Kidney (tissue), 13 donors: ENCODE measurements at regions not wholly inside any gene's neighbourhood (a gene's known extent, or its start where the extent isn't known, plus 50 kb on each side); places are given as distances from the start of the nearest gene placed in this dataset.
A peak's percentile ranks its signal among the peaks of the same experiment; 100 is the strongest.

Experiments
- DNase-seq, 5 donors: peaks; one replicate each; pipeline ENCODE4 v3.0.0-alpha.2; 2013 to 2020
- FAIRE-seq: peaks from 2 replicates; lab custom pipeline; 2012; peaks lifted over from hg19 to GRCh38; lab: Jason Lieb, UNC
- H3K27ac ChIP-seq, 2 donors: one replicate each; pipeline ENCODE4 v1.7.0; 2013; ENCODE audit warnings: low read depth in 2 of 2, low read length in 2 of 2, inconsistent platforms in 1 of 2
- H3K27me3 ChIP-seq: one replicate; pipeline ENCODE4 v1.7.1; 2013; ENCODE audit warnings: low read length, inconsistent platforms; ENCODE audit not compliant: control insufficient read depth, insufficient read depth
- H3K36me3 ChIP-seq, 3 donors: one replicate each; pipeline versions ENCODE4 v1.7.0 to v1.7.1; 2013; ENCODE audit warnings: low read length in 3 of 3, control low read depth in 1 of 3, inconsistent platforms in 1 of 3; ENCODE audit not compliant: insufficient read depth in 3 of 3, control insufficient read depth in 2 of 3
- H3K4me1 ChIP-seq, 3 donors: one replicate each; pipeline versions ENCODE4 v1.7.0 to v1.7.1; 2013; ENCODE audit warnings: low read length in 3 of 3, inconsistent platforms in 1 of 3, low read depth in 1 of 3; ENCODE audit not compliant: control insufficient read depth in 2 of 3, insufficient read depth in 2 of 3
- H3K4me3 ChIP-seq, 3 donors: one replicate each; pipeline versions ENCODE4 v1.7.0 to v1.8.1; 2013; ENCODE audit warnings: low read length in 3 of 3, control low read depth in 1 of 3, inconsistent platforms in 1 of 3
- H3K9ac ChIP-seq, 3 donors: one replicate each; pipeline versions ENCODE4 v1.7.0 to v1.7.1; 2013; ENCODE audit warnings: low read length in 3 of 3, control low read depth in 1 of 3, inconsistent platforms in 1 of 3
- H3K9me3 ChIP-seq, 3 donors: one replicate each; pipeline versions ENCODE4 v1.7.0 to v1.7.1; 2013; ENCODE audit warnings: low read length in 3 of 3, control low read depth in 1 of 3, inconsistent platforms in 1 of 3; ENCODE audit not compliant: control insufficient read depth in 2 of 3, insufficient read depth in 1 of 3
- CTCF ChIP-seq: IDR thresholded peaks from 3 replicates; pipeline ENCODE4 v1.5.1; 2012; ENCODE audit warnings: mild to moderate bottlenecking, moderate library complexity, borderline replicate concordance; ENCODE audit not compliant: insufficient read depth; ENCODE audit errors: extremely low read depth
- intact Hi-C: fragments of 100-400 bp; cut with DNase I; formaldehyde crosslinking; loops from one replicate; pipeline ENCODE4 v1.11.1; 2022
- donor health status: control.
- donor health status: control.
- donor health status: control.
- donor health status: control.
- donor health status: control.
- donor health status: DM: yes; HTN: yes; CAD: no.
- donor health status: Normal renal cell carcinoma (clear cell type).

DNA sequence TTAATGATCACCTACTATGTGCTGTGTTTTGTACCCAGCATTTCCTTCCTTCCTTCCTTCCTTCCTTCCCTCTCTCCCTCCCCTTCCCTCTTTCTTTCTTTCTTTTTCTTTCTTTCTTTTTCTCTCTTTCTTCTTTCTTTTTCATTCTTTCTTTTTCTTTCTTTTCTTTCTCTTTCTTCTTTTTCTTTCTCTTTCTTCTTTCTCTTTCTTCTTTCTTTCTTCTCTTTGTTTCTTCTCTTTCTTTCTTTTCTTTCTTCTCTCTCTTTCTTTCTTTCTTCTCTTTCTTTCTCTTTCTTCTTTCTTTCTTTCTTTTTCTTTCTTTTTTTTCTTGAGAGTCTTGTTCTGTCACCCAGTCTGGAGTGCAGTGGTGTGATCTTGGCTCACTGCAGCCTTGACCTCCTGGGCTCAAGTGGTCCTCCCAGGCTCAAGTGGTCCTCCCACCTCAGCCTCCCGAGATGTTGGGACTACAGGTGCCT, 165.7 kb upstream of the MVB12B start:
- Histone ChIP-seq H3K27me3 (no peaks in the 10 kb centered on the region), H3K36me3 (no peaks in the 10 kb centered on the region), H3K4me3 (no peak overlapping the region), H3K4me1 (no peaks in the 10 kb centered on the region), H3K27ac (no peak overlapping the region), H3K9me3 (no peaks in the 10 kb centered on the region), H3K9ac (no peak overlapping the region)
- FAIRE-seq (no peak), DNase-seq (no peak)
- intact Hi-C loops, result no loop called here
- no peak for TF ChIP-seq CTCF

DNA sequence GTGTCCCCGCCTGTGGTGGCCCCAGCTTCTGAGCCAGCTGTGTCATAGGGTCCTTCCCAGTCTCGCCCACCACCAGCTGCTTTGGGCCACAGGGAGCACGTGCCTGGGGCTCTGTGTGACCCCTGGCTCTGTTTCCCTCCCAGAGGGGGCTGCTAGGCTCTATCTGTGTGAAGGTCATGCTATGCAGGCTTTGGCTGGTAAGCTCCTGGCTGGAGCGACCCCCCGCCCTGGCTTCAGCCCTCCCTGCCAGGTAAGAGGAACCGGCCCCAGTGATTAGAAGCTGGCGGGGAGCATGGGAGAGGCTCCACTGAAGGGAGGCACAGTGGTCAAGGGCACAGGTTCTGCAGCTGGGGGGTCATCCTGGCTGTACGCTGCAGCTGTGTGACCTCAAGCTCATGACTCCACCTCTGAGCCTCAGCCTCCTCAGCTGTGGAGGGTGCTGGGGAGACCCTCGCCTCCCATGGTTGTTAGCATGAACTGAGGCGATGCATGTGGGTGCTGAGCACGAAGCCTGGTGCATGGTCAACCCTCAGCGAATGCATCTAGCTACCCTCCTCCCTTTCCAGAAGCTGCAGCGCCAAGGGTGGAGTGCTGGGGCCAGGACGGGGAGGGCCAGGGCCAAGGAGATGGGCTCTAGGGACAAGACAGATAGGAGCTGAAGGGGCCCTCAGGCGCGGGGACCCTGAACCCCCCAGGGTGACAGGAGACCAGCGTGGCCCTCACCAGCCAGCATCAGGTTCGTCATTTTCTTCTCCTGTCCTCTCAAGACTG, 163.8 kb upstream of the MVB12B start:
- H3K9ac ChIP-seq, result no peak overlapping the region
- H3K27me3 ChIP-seq, result no peaks in the 10 kb centered on the region
- TF ChIP-seq CTCF, result no peak
- H3K27ac ChIP-seq, result no peak overlapping the region
- H3K4me1 ChIP-seq, result no peaks in the 10 kb centered on the region
- intact Hi-C loops, result no loop called here
- no peaks in the 10 kb centered on the region for H3K36me3 ChIP-seq
- H3K9me3 ChIP-seq, result no peaks in the 10 kb centered on the region
- FAIRE-seq, result no peak
- no peak overlapping the region for H3K4me3 ChIP-seq
- DNase-seq, result peak in 2 of 5 donors; percentile 7 to 46

- H3K36me3 ChIP-seq, result no peaks in the 10 kb centered on the region
- intact Hi-C loops, result no loop called here
- DNase-seq (peak in 1 of 5 donors; percentile 48), FAIRE-seq (no peak)
- no peaks in the 10 kb centered on the region for H3K4me1 ChIP-seq
- H3K9ac ChIP-seq, result no peak overlapping the region
- no peaks in the 10 kb centered on the region for H3K9me3 ChIP-seq
- H3K27ac ChIP-seq, result no peak overlapping the region
- H3K4me3 ChIP-seq, result no peak overlapping the region
- TF ChIP-seq CTCF, result no peak
- H3K27me3 ChIP-seq, result no peaks in the 10 kb centered on the region
Observed at GRCh38 chr9:126164796-126165525, 161.7 kb upstream of the MVB12B start.
